Myocyte (in vitro differentiated cells): ENCODE measurements at regions not wholly inside any gene's neighbourhood (a gene's known extent, or its start where the extent isn't known, plus 50 kb on each side); places are given as distances from the start of the nearest gene placed in this dataset.
A peak's percentile ranks its signal among the peaks of the same experiment; 100 is the strongest.
"Not testable (repeated sequence)": the region's sequence is repeated elsewhere in the genome, so short reads cannot be mapped to it uniquely, and the experiment has no call there.

Experiments
- DNase-seq: peaks from one replicate; pipeline ENCODE4 v3.0.0-alpha.2; 2012; ENCODE audit warnings: low read depth

DNA sequence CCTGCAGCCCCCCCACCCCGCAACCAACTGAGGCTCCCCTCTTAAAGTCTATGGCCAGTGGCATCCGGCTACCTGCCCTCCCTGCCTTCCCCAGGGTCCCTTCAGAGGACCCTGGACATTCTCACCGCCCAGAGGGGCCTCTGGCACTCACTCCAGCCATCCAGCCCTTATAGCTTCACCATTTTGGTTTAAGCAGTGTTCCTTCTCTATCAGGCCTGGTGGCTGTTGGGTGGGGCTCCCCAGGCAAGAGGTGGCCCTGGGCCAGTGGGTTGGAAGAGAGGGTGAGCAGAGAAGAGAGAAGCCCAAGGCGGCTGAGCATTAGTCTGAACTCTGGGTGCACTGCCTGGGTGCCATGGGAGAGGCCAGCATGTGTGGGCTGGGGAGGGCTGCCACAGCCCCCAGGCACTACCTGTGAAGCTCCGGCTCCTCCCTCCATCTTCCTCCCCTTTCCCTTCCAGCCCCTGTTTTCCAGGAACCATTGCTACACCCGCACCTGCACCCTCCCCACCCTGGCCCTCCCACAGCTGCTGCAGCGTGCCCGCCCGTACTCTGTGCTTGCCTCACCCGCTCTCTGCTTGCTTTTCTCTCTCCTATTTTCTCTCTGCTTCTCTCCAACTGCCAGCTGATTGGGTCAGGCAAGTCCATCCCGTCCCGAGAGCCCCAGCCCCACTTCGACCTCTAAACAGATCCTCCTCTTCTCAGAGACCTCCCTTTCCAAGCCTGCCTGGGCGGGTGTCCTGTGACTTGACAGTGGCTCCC lies 168.2 kb downstream of the TBC1D2B start:
- no peak for DNase-seq

DNA sequence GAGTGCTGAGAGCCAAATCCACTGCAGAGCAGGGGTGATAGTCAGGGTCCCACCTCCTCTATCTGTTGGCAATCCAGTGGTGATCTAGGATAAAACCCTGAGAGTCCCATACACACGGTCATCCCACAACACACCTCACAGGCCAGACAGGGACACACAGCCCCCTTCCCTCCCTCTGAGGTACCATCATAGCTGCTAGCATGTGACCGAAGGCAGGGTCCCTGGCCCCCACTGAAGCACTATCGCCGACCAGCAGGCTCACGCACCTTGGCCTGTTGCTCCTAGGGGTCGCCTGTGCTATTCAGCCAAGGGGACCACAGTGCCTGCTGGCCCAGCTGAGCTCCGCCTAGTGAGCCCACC lies 168.8 kb downstream of the TBC1D2B start:
- DNase-seq, result not testable (repeated sequence)

GRCh38 chr15:77907824-77908751 lies 169.4 kb downstream of the TBC1D2B start:
- peak; percentile 76 for DNase-seq

GRCh38 chr15:77906062-77906990 lies 171.2 kb downstream of the TBC1D2B start:
- DNase-seq, result not testable (repeated sequence)

DNA sequence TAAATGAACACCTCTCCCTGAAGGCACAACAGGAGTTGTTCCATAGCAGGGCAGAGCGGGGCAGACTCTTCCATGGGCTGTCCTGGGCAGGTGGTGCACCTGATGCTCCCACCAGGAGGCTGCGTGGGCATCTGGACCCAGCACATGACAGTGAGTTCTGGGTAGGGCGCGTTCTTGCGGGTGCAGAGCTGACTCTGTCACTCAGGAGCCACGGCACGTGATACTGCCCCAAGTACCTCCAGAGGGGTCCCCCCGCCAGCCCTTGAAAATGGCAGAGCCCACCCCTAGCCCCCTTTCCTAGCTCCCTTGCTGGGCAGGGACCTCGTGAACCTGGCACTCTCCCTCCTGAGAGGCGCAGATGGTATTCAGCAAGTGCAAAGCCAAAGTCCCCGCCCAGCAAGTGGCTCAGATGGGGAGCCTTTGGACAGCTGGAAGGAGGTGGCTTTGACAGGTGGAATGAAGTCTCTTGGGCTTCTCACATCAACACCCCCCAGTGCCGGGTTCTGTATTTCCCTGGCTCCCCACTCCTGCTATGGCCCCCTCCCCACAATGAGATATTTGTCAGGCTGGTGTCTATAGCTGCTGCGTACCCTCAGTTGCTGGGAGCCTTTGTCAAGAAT lies 172.1 kb downstream of the TBC1D2B start:
- DNase-seq, result peak; percentile 73

GRCh38 chr15:77904901-77905300 lies 172.6 kb downstream of the TBC1D2B start:
- no peak for DNase-seq

DNA sequence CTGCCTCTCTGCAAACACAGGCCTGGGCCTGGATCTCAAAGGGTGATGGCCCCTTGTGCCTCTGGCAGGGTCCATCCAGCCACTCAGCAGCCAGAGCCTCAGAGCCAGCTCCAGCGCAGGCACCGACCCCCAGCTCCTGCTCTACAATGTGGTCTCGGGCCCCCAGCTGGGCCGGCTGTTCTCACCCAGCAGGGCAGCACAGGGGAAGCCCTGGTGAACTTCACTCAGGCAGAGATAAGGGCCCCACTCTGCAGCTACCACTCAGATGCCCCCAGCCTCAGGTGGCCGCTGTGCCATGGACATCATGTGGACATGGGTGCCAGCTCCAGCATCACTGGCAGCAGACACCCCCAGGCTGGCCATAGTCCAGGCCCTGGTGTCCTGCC lies 173.1 kb downstream of the TBC1D2B start:
- no peak for DNase-seq

- not testable (repeated sequence) for DNase-seq
These were observed 173.6 kb downstream of the TBC1D2B start for GRCh38 chr15:77903761-77904435.

DNA sequence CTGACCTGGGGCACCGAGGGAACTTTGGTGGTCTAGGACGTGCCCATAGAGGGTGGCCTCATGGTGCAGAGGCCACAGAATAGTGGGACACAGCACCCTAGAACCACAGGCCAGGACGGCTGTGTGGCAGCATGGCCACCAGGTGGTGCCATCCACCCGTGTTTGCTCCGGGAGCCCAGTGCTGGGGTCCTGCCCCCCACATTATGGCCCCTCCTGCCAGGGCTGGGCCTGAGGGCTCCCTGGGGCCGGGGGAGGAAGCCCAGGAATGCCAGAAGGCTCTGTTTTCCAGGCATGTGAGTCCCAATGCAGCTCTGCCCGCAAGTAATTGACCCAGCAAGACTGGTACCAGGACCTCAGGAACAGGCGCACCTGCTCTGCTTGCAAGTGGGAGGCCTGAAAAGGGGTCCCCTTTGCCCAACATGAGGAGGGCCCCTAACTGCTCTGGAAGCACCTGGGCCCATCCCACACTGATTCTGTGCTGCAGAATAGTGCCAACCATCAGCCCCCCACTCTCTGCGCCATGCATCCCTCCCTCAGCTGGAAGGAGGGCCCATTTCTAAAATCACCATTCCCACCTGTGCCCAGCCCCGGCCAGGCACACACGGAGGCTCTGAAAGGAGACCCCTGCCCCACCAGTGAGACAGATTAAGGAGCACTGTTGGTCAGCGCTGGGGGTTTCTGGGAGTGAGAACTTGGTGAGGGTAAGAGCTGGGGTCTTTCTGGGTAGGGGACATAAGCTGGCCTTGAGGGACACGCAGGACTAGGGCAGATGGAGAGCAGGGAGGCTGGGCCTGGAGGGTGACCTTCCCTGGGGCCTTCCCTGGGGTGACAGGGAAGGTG lies 174.4 kb downstream of the TBC1D2B start:
- not testable (repeated sequence) for DNase-seq

DNA sequence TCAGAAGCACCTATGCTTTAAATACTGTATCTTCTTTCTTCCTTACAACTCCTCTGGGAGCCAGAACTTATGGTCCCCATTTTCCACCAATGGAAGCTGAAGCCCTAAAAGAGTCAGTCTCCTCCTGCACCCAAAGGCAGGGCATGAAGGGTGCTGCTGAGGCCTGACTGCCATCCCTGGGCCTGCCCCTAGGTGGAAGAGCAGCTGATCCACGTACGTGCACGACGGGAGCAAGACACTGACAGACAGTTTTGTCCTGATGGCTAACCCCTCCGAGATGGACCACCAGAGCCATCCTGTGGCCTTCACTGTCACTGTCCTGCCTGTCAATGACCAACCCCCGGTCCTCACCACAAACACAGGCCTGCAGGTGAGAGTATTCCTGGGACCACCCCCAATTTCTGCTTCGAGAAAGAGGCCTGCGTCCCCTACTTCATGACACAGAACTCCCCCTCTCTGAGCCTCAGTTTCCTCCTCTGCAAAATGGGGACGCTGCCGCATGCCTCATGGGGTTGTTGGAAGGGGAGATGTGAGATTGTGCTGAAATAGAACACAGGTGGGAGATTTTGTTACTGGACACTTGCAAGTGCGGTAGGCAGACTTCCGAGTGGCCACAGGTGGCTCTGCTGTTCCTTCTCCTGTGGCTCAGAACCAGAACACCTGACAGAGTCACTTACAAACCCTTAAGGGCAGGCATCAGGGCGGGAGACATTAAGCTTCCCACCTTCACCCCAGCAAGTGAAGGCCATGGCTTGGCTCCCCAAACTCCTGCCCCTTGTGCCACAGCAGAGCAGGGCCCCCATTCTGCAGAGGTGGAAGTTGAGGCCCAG lies 175.4 kb downstream of the TBC1D2B start:
- DNase-seq, result no peak

DNA sequence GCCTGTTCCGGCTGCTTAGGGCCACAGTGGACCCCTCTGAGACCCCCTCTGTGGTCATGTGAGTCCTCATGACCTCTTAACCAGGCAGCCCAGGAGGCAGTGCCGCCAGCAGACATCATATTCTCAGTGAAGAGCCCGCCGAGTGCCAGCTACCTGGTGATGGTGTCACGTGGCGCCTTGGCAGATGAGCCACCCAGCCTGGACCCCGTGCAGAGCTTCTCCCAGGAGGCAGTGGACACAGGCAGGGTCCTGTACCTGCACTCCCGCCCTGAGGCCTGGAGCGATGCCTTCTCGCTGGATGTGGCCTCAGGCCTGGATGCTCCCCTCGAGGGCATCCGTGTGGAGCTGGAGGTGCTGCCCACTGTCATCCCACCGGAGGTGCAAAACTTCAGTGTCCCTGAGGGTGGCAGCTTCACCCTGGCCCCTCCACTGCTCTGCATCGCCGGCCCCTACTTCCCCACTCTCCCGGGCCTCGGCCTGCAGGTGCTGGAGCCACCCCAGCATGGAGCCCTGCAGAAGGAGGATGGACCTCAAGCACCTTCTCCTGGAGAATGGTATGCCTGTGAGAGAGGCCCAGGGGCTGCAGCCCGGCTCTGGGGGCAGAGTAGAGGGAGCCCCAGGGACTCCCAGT lies 176.1 kb downstream of the TBC1D2B start:
- no peak for DNase-seq

GRCh38 chr15:77900331-77900963 lies 177.1 kb downstream of the TBC1D2B start:
- not testable (repeated sequence) for DNase-seq

- not testable (repeated sequence) for DNase-seq
These were observed 177.7 kb downstream of the TBC1D2B start for GRCh38 chr15:77899776-77900175.

DNA sequence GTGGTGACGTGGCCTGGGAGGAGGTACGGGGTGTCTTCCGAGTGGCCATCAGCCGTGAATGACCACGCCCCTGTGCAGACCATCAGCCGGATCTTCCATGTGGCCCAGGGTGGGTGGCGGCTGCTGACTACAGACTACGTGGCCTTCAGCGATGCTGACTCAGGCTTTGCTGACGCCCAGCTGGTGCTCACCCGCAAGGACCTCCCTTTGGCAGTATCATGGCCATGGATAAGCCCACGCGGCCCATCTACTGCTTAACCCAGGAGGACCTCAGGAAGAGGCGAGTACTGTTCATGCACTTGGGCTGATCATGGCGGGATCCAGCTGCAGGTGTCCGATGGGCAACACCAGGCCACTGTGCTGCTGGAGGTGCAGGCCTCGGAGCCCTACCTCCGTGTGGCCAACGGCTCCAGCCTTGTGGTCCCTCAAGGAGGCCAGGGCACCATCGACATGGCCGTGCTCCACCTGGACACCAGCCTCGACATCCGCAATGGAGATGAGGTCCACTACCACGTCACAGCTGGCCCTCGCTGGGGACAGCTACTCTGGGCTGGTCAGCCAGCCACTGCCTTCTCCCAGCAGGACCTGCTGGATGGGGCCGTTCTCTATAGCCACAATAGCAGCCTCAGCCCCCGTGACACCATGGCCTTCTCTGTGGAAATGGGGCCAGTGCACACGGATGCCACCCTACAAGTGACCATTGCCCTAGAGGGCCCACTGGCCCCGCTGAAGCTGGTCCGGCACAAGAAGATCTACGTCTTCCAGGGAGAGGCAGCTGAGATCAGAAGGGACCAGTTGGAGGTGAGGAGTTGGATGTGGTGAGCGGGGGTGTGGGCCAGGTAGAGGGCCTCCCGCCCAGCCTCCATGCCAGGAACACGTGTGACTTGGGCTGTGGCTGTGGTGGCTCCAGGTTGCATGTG lies 178.4 kb downstream of the TBC1D2B start:
- no peak for DNase-seq

DNA sequence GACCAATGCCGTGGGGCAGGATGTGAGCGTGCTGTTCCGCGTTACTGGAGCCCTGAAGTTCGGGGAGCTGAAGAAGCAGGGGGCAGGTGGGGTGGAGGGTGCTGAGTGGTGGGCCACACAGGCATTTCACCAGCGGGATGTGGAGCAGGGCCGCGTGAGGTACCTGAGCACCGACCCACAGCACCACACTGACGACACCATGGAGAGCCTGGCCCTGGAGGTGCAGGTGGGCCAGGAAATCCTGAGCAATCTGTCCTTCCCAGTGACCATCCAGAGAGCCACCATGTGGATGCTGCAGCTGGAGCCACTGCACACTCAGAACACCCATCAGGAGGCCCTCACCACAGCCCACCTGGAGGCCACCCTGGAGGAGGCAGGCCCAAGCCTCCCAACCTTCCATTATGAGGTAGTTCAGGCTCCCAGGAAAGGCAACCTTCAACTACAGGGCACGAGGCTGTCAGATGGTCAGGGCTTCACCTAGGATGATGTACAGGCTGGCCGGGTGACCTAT lies 179.6 kb downstream of the TBC1D2B start:
- DNase-seq, result no peak
